SU-DHL-6 (cell line): ENCODE measurements at regions not wholly inside any gene's neighbourhood (a gene's known extent, or its start where the extent isn't known, plus 50 kb on each side); places are given as distances from the start of the nearest gene placed in this dataset.

Source experiments
- H2AFZ ChIP-seq: fragments of 200-600 bp; sonication (generic); 2 replicates; pipeline ENCODE4 v1.6.1; 2014; ENCODE audit warnings: low read depth, mild to moderate bottlenecking, moderate library complexity, mixed read lengths, antibody characterized with exemption, low read length; ENCODE audit not compliant: severe bottlenecking
- H3F3A ChIP-seq: fragments of 200-600 bp; shearing (Covaris generic); 2 replicates; pipeline ENCODE4 v1.6.0; 2016; ENCODE audit warnings: antibody characterized with exemption, mild to moderate bottlenecking; ENCODE audit not compliant: insufficient read depth
- H3K27ac ChIP-seq: fragments of 200-600 bp; sonication (generic); 2 replicates; pipeline ENCODE4 v1.5.1; 2016; ENCODE audit warnings: low read depth, mild to moderate bottlenecking, low read length, moderate library complexity, mixed read lengths
- H3K27me3 ChIP-seq: fragments of 200-600 bp; sonication (generic), shearing (Covaris generic); 2 replicates; pipeline ENCODE4 v1.6.0; 2014; ENCODE audit warnings: mild to moderate bottlenecking, low read length
- H3K36me3 ChIP-seq: fragments of 200-600 bp; sonication (generic); 2 replicates; pipeline ENCODE4 v1.6.1; 2014; ENCODE audit warnings: mild to moderate bottlenecking, low read length, mixed read lengths
- H3K4me2 ChIP-seq: fragments of 300-600, 200-600 bp; shearing (Covaris generic), sonication (generic); 2 replicates; pipeline ENCODE4 v1.6.0; 2014; ENCODE audit warnings: low read length, low read depth, mild to moderate bottlenecking; ENCODE audit not compliant: poor library complexity, severe bottlenecking
- H3K4me3 ChIP-seq: fragments of 200-600 bp; sonication (generic); 2 replicates; pipeline ENCODE4 v1.5.1; 2014; ENCODE audit warnings: antibody characterized with exemption, low read length, mild to moderate bottlenecking, mixed read lengths; ENCODE audit not compliant: insufficient read depth, poor library complexity, severe bottlenecking
- H3K79me2 ChIP-seq: fragments of 200-600 bp; sonication (generic); 2 replicates; pipeline ENCODE4 v1.6.1; 2014; ENCODE audit warnings: mild to moderate bottlenecking, low read length, moderate library complexity; ENCODE audit not compliant: insufficient read depth
- H3K9ac ChIP-seq: fragments of 200-600 bp; sonication (generic); 2 replicates; pipeline ENCODE4 v1.7.0; 2014; ENCODE audit warnings: mild to moderate bottlenecking, low read length
- H3K9me2 ChIP-seq: fragments of 200-600 bp; sonication (generic); replicated peaks from 2 replicates; pipeline ENCODE4 v1.6.1; 2014; ENCODE audit warnings: low read length; ENCODE audit not compliant: insufficient read depth
- H3K9me3 ChIP-seq: fragments of 200-600 bp; sonication (generic); 2 replicates; pipeline ENCODE4 v1.6.1; 2014; ENCODE audit warnings: low read length, mixed read lengths; ENCODE audit not compliant: insufficient read depth
- H4K20me1 ChIP-seq: fragments of 200-600 bp; sonication (generic); 2 replicates; pipeline ENCODE4 v1.6.1; 2014; ENCODE audit warnings: low read depth, mild to moderate bottlenecking, antibody characterized with exemption, low read length, moderate library complexity, mixed read lengths
- EZH2phosphoT487 ChIP-seq: fragments of 200-600 bp; sonication (generic), shearing (Covaris generic); conservative IDR thresholded peaks from 2 replicates; pipeline ENCODE4 v1.6.1; 2018; ENCODE audit warnings: mild to moderate bottlenecking, antibody characterized with exemption, low read length, moderate library complexity, mixed read lengths
- TF ChIP-seq, protein P1 (sequence below): fragments of 200-600 bp; sonication (generic); IDR thresholded peaks from one replicate; pipeline ENCODE4 v1.5.1; 2017; ENCODE audit warnings: antibody characterized with exemption, mild to moderate bottlenecking, low read length, moderate library complexity; ENCODE audit not compliant: insufficient read depth, poor library complexity, severe bottlenecking

DNA sequence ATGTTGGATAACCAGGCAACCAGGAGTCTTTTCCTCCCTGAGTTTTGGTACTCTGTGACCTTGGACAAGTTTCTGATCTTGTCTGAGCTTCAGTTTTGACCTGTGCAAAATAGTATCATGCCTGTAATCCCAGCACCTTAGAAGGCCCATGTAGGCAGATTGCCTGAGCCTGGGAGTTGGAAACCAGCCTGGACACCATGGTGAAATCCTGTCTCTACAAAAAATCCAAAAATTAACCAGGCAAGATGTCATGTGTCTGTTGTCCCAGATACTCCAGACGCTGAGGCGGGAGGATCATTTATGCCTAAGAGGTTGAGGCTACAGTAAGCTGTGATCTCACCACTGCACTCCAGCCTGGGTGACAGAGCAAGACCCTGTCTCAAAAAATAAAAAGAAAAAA is 114.8 kb downstream of the IL12A start:
- Histone ChIP-seq H4K20me1 (no peaks in the 10 kb centered on the region), H3K27ac (no peak overlapping the region), H3K79me2 (no peaks in the 10 kb centered on the region)

DNA sequence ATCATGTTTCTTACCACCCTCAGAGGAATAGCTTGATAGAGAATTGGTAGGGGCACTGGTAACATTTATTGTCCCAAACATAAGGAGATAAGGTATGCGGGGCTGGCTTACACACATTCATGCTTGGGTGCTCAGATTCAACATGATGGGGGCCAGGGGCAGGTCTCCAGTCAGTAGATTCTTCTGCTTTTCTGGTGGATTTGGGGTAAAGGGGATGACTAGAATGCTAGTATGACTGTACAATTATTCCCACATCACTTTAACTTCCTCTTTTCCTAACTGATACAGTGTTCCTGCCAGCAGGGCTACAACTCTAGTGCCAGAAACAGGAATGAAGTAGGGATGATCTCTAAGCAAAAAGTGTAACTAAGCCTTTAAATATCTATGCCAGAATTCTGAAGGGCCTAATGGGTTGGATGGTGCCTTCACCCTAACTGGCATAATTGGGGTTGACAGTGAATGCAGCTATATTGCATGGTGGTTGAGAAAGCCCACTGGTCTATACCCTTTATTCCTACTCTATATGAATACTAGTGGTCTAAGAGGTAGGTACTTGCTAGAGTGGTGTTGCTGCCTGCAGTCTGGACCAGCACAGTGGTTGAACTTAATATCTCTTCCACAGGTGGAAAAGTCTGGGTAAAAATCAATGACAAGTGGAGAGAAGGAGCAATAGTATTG is 117.4 kb downstream of the IL12A start:
- Histone ChIP-seq H2AFZ (no peak overlapping the region), H3K9me2 (no peaks in the 10 kb centered on the region), H3K4me3 (no peak overlapping the region), H3K9me3 (no peaks in the 10 kb centered on the region), H3K27me3 (no peaks in the 10 kb centered on the region), H3K36me3 (no peaks in the 10 kb centered on the region), H3K4me2 (no peak overlapping the region), H3F3A (no peaks in the 10 kb centered on the region), H4K20me1 (no peaks in the 10 kb centered on the region), H3K9ac (no peak overlapping the region), H3K79me2 (no peaks in the 10 kb centered on the region), H3K27ac (no peak overlapping the region)
- TF ChIP-seq, protein P1, sequence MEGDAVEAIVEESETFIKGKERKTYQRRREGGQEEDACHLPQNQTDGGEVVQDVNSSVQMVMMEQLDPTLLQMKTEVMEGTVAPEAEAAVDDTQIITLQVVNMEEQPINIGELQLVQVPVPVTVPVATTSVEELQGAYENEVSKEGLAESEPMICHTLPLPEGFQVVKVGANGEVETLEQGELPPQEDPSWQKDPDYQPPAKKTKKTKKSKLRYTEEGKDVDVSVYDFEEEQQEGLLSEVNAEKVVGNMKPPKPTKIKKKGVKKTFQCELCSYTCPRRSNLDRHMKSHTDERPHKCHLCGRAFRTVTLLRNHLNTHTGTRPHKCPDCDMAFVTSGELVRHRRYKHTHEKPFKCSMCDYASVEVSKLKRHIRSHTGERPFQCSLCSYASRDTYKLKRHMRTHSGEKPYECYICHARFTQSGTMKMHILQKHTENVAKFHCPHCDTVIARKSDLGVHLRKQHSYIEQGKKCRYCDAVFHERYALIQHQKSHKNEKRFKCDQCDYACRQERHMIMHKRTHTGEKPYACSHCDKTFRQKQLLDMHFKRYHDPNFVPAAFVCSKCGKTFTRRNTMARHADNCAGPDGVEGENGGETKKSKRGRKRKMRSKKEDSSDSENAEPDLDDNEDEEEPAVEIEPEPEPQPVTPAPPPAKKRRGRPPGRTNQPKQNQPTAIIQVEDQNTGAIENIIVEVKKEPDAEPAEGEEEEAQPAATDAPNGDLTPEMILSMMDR = no peak
- TF ChIP-seq EZH2phosphoT487 = no peak

More for the DNA sequence above, 114.8 kb downstream of the IL12A start:
- no peaks in the 10 kb centered on the region for H3K36me3 ChIP-seq
- H3K9me2 ChIP-seq = no peaks in the 10 kb centered on the region
- TF ChIP-seq, protein P1 = no peak
- TF ChIP-seq EZH2phosphoT487 = no peak
- H3F3A ChIP-seq = no peaks in the 10 kb centered on the region
- no peaks in the 10 kb centered on the region for H3K27me3 ChIP-seq
- H3K9ac ChIP-seq = no peak overlapping the region
- no peak overlapping the region for H2AFZ ChIP-seq
- no peak overlapping the region for H3K4me2 ChIP-seq
- H3K4me3 ChIP-seq = no peak overlapping the region
- H3K9me3 ChIP-seq = no peaks in the 10 kb centered on the region

DNA sequence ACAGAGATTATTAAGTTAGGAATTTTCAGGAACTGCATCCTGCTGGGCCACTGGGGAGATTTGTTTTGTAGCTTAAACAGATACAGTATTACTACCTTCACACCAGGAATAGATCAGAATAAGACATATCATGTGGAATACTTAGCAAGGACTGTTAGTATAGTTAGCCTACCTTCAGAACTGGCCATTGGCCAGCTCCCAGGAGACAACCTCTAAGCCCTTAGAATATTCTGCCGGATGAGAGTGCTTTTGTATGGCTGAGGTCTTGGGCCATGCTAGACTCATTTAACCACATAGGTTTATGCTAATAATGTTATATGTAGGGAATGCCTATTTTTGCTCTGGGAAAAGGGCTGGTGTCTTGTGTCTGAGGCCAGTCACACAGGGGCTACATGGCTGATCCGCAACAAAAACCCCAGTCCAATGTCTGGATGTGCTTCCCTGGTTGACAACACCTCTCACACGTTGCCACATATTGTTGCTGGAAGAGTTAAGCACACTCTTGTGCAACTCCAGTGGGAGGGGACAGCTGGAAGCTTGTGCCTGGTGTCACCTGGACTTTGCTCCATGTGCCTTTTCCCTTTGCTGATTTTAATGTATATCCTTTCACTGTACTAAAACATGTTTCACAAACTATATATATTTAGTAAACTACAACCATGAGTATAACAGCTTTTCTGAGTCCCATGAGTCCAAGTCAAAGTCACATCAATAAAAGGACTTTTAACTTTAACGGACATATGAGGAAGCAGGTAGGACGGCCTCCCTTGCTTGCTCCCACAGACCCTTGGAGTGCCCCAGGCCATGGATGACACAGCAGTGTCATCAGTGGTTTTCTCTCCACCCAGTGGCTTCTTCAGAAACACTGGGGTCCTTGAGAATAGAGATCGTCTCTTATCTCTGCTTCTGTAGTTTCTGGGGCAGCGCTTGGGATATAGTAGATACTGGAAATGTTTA is 118.0 kb upstream of the C3orf80 start:
- H3K36me3 ChIP-seq = no peaks in the 10 kb centered on the region
- no peak overlapping the region for H3K27ac ChIP-seq
- H2AFZ ChIP-seq = no peak overlapping the region
- H3K4me2 ChIP-seq = no peak overlapping the region
- no peak overlapping the region for H3K4me3 ChIP-seq
- no peak for TF ChIP-seq EZH2phosphoT487
- TF ChIP-seq, protein P1 = no peak
- H3K9me2 ChIP-seq = no peaks in the 10 kb centered on the region
- H4K20me1 ChIP-seq = no peaks in the 10 kb centered on the region
- H3K27me3 ChIP-seq = no peaks in the 10 kb centered on the region
- H3K9ac ChIP-seq = no peak overlapping the region
- H3F3A ChIP-seq = no peaks in the 10 kb centered on the region
- no peaks in the 10 kb centered on the region for H3K9me3 ChIP-seq
- no peaks in the 10 kb centered on the region for H3K79me2 ChIP-seq
